ENCODE measurements at regions not wholly inside any gene's neighbourhood (a gene's known extent, or its start where the extent isn't known, plus 50 kb on each side); places are given as distances from the start of the nearest gene placed in this dataset.

DNA sequence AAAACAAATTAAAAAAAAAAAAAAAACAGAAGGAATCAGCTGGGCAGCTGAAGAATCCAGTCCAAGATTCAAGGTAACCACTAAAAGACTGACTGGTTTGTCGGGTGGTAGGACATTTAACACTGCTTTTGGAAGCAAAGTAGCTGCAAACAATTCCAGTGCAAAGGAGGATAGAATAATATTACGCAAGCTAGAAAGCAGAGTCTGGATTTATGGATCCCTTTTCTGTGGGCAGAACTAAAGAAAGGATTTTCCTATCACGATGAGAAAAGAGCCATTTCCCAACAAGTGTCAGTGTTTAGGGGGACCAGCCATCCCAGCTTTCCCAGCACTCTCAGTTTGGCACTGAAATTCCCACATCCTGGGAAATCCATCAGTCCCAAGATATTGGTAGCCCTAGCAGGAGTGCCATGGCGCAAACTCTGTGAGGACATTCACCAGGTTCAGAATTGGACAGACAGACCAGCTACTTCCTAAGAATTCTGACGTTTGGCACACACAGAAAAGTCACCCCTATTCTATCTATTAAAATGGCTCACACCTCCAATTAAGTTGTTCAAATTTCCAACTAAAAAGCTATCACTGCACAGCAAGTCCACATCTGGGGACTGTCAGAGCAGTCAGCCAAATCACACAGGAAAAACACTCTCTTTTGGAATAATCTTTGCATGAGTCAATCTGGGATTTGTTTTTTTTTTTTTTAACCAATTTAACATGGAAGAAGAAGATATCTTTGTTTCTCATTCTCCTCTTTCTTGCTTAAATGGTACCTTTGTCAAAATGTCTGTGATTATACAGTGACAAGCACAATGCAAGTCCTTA lies 356.8 kb upstream of the ARID1B start:
- in situ Hi-C loops (cut with MboI; ENCODE audit: low pct_ligation_motif_present in 1 of 4, low pct_unique_long_range_greater_than_20kb in 1 of 4, low sequenced_read_pairs in 3 of 4) (no loop called here), intact Hi-C loops (cut with DNase I; ENCODE audit: low total_unique reads) (no loop called here)
- Histone ChIP-seq H3K36me3 (no peaks in the 10 kb centered on the region), H3K4me1 (peaks cover 0 to 4% (median 0%) of the 10 kb centered on the region in 4 donors), H3K27me3 (no peaks in the 10 kb centered on the region), H3K4me3 (no peak overlapping the region), H3K27ac (peak overlapping the region in 3 of 4 donors; percentile 17 to 44 (median 20)), H3K9me3 (no peaks in the 10 kb centered on the region)
- TF ChIP-seq POLR2AphosphoS5 (IDR thresholded peaks at IDR 0.05) (no peak), EP300 (IDR thresholded peaks at IDR 0.05; ENCODE audit: low read depth) (no peak), POLR2A (IDR thresholded peaks at IDR 0.05) (no peak)
- TF ChIP-seq, protein P1, sequence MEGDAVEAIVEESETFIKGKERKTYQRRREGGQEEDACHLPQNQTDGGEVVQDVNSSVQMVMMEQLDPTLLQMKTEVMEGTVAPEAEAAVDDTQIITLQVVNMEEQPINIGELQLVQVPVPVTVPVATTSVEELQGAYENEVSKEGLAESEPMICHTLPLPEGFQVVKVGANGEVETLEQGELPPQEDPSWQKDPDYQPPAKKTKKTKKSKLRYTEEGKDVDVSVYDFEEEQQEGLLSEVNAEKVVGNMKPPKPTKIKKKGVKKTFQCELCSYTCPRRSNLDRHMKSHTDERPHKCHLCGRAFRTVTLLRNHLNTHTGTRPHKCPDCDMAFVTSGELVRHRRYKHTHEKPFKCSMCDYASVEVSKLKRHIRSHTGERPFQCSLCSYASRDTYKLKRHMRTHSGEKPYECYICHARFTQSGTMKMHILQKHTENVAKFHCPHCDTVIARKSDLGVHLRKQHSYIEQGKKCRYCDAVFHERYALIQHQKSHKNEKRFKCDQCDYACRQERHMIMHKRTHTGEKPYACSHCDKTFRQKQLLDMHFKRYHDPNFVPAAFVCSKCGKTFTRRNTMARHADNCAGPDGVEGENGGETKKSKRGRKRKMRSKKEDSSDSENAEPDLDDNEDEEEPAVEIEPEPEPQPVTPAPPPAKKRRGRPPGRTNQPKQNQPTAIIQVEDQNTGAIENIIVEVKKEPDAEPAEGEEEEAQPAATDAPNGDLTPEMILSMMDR (IDR thresholded peaks at IDR 0.05): no peak
- WGBS, 2 donors (ENCODE audit: low coverage in 1 of 2): 80 to 88% methylated on average over 5 of the region's 5 CpGs
- DNase-seq: no peak

DNA sequence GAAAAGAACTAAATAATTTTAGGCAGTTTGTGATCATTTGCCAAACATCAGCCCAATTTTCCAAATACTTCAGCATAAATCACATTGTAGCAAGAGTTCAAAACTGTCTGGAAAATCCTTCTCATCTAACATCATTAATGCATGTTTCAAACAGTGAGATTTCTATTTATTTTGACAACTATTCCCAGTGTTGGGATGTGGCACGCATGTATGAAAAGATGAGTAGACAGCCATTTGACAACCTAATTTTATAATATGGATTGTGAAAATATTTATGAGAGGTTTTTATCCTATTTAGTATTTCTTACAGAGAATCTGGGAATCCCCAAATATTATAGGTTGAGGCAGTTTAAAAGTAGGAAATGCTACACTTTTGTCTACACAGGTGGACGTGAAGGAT lies 357.6 kb upstream of the ARID1B start:
- H3K9me3 ChIP-seq: no peaks in the 10 kb centered on the region
- peaks cover 0 to 4% (median 0%) of the 10 kb centered on the region in 4 donors for H3K4me1 ChIP-seq
- 69 to 84% methylated on average over 2 of the region's 2 CpGs for WGBS, 2 donors (ENCODE audit: low coverage in 1 of 2)
- no peak for DNase-seq
- no peaks in the 10 kb centered on the region for H3K27me3 ChIP-seq
- no peak overlapping the region for H3K27ac ChIP-seq
- no peaks in the 10 kb centered on the region for H3K36me3 ChIP-seq
- in situ Hi-C loops (cut with MboI; ENCODE audit: low pct_ligation_motif_present in 1 of 4, low pct_unique_long_range_greater_than_20kb in 1 of 4, low sequenced_read_pairs in 3 of 4) (no loop called here), intact Hi-C loops (cut with DNase I; ENCODE audit: low total_unique reads) (no loop called here)
- no peak overlapping the region for H3K4me3 ChIP-seq
- no peak for TF ChIP-seq EP300 (IDR thresholded peaks at IDR 0.05; ENCODE audit: low read depth)
- no peak for TF ChIP-seq POLR2AphosphoS5 (IDR thresholded peaks at IDR 0.05)
- no peak for TF ChIP-seq POLR2A (IDR thresholded peaks at IDR 0.05)
- TF ChIP-seq, protein P1 (IDR thresholded peaks at IDR 0.05): no peak

GRCh38 chr6:156418253-156418652 lies 358.9 kb upstream of the ARID1B start:
- Histone ChIP-seq H3K27me3 (no peaks in the 10 kb centered on the region), H3K9me3 (no peaks in the 10 kb centered on the region), H3K4me3 (no peak overlapping the region), H3K27ac (no peak overlapping the region), H3K4me1 (peaks cover 0 to 4% (median 0%) of the 10 kb centered on the region in 4 donors), H3K36me3 (no peaks in the 10 kb centered on the region)
- in situ Hi-C loops (cut with MboI; ENCODE audit: low pct_ligation_motif_present in 1 of 4, low pct_unique_long_range_greater_than_20kb in 1 of 4, low sequenced_read_pairs in 3 of 4) (no loop called here), intact Hi-C loops (cut with DNase I; ENCODE audit: low total_unique reads) (no loop called here)
- WGBS, 2 donors (ENCODE audit: low coverage in 1 of 2): 60 to 89% methylated on average over 1 of the region's 1 CpG
- no peak for DNase-seq
- TF ChIP-seq POLR2AphosphoS5 (IDR thresholded peaks at IDR 0.05): no peak
- TF ChIP-seq EP300 (IDR thresholded peaks at IDR 0.05; ENCODE audit: low read depth): no peak
- TF ChIP-seq POLR2A (IDR thresholded peaks at IDR 0.05): no peak
- TF ChIP-seq, protein P1 (IDR thresholded peaks at IDR 0.05): no peak

- no peak for TF ChIP-seq EP300 (IDR thresholded peaks at IDR 0.05; ENCODE audit: low read depth)
- TF ChIP-seq POLR2AphosphoS5 (IDR thresholded peaks at IDR 0.05): no peak
- TF ChIP-seq, protein P1 (IDR thresholded peaks at IDR 0.05): no peak
- no peak for TF ChIP-seq POLR2A (IDR thresholded peaks at IDR 0.05)
- WGBS, 2 donors (ENCODE audit: low coverage in 1 of 2): 86 to 92% methylated on average over 1 of the region's 1 CpG
These were observed 360.8 kb upstream of the ARID1B start for GRCh38 chr6:156416391-156416790.

More at GRCh38 chr6:156416391-156416790, 360.8 kb upstream of the ARID1B start:
- H3K9me3 ChIP-seq: no peaks in the 10 kb centered on the region
- no peaks in the 10 kb centered on the region for H3K27me3 ChIP-seq
- intact Hi-C loops (cut with DNase I; ENCODE audit: low total_unique reads) (no loop called here), in situ Hi-C loops (cut with MboI; ENCODE audit: low pct_ligation_motif_present in 1 of 4, low pct_unique_long_range_greater_than_20kb in 1 of 4, low sequenced_read_pairs in 3 of 4) (no loop called here)
- DNase-seq: no peak
- H3K4me1 ChIP-seq: peaks cover 0 to 4% (median 0%) of the 10 kb centered on the region in 4 donors
- H3K27ac ChIP-seq: no peak overlapping the region
- no peaks in the 10 kb centered on the region for H3K36me3 ChIP-seq
- H3K4me3 ChIP-seq: no peak overlapping the region
